HEK293 (cell line): ENCODE measurements at regions not wholly inside any gene's neighbourhood (a gene's known extent, or its start where the extent isn't known, plus 50 kb on each side); places are given as distances from the start of the nearest gene placed in this dataset.

Experiments used
- REPIN1 ChIP-seq: fragments of 450-650 bp; formaldehyde crosslinking; IDR thresholded peaks from 2 replicates; pipeline ENCODE4 v1.5.1; 2017; ENCODE audit warnings: missing biosample characterization, missing genetic modification characterization, low read depth
- ZNF24 ChIP-seq: fragments of 450-650 bp; formaldehyde crosslinking; IDR thresholded peaks from 2 replicates; pipeline ENCODE4 v1.5.1; 2016; ENCODE audit warnings: missing biosample characterization, missing genetic modification characterization
- TF ChIP-seq, protein P1 (sequence below): fragments of 450-650 bp; formaldehyde crosslinking; IDR thresholded peaks from 2 replicates; pipeline ENCODE4 v1.5.1; 2016; ENCODE audit warnings: missing biosample characterization, missing genetic modification characterization, borderline replicate concordance

DNA sequence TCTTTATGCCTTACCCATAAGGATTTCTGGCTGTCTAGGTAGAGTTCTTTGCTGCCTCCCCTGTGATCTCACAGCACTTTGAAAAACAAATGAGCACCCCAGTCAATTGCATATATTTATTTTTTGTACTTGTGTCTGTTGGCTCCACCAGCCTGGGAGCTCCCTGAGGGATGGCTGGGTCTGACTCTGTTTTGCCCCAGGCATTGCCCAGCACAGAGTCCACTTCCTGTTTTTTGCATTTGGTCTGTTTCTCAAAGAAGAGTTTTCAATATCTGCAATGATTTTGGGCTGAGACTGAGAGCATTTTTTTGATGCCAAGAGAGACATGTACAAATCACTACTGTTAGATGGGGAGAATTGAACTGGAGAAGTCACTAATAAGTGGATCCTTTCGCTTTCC is 125.0 kb downstream of the FOXD2 start:
- no peak for TF ChIP-seq REPIN1
- no peak for TF ChIP-seq ZNF24
- TF ChIP-seq, protein P1, sequence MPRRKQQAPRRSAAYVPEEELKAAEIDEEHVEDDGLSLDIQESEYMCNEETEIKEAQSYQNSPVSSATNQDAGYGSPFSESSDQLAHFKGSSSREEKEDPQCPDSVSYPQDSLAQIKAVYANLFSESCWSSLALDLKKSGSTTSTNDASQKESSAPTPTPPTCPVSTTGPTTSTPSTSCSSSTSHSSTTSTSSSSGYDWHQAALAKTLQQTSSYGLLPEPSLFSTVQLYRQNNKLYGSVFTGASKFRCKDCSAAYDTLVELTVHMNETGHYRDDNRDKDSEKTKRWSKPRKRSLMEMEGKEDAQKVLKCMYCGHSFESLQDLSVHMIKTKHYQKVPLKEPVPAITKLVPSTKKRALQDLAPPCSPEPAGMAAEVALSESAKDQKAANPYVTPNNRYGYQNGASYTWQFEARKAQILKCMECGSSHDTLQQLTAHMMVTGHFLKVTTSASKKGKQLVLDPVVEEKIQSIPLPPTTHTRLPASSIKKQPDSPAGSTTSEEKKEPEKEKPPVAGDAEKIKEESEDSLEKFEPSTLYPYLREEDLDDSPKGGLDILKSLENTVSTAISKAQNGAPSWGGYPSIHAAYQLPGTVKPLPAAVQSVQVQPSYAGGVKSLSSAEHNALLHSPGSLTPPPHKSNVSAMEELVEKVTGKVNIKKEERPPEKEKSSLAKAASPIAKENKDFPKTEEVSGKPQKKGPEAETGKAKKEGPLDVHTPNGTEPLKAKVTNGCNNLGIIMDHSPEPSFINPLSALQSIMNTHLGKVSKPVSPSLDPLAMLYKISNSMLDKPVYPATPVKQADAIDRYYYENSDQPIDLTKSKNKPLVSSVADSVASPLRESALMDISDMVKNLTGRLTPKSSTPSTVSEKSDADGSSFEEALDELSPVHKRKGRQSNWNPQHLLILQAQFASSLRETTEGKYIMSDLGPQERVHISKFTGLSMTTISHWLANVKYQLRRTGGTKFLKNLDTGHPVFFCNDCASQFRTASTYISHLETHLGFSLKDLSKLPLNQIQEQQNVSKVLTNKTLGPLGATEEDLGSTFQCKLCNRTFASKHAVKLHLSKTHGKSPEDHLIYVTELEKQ (tag by site-specific recombination): no peak
